ENCODE measurements at regions not wholly inside any gene's neighbourhood (a gene's known extent, or its start where the extent isn't known, plus 50 kb on each side); places are given as distances from the start of the nearest gene placed in this dataset.

DNA sequence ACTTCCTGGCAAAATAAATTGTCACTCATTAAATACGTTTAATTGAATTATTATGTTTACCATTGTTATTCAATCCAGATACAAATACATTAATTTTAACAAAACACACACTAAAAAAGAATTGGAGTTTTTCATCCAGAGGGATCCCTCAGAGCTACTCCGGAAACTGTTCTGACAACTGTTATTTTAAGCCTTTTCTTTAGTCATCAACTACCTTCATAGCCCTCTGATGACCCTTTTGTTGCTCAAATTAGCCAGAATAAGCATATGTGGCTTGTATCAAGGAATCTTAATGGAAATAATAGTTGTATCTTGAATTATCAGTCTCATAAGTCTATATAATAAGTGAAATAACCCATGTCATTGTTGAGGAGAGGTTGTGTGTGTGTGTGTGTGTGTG, 405.4 kb upstream of the FAT3 start:
- no peak for DNase-seq (ENCODE audit: low read depth, low spot score)
- in situ Hi-C loops (cut with HindIII; ENCODE audit: low pct_unique_long_range_greater_than_20kb, low sequenced_read_pairs), result no loop called here

DNA sequence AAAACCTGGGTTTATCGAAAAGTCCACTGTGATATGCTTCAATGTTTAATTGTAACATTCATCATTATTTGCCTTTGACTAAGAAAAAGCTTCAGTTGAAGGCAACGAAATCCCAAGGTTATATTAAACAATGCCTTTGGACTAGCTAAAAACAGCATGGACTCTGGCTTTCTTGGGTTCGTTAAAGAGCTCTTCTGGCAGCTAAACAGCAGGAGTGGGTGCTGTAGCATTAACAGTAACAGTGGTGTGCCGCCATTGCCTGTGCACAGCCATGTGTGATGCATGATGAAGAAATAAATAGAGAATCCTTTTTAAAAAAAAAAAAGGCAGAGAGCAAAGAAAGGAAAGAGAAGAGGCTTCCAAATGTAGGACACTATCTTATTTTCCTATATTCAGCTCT, 406.6 kb upstream of the FAT3 start:
- in situ Hi-C loops (cut with HindIII; ENCODE audit: low pct_unique_long_range_greater_than_20kb, low sequenced_read_pairs), result no loop called here
- no peak for DNase-seq (ENCODE audit: low read depth, low spot score)

DNA sequence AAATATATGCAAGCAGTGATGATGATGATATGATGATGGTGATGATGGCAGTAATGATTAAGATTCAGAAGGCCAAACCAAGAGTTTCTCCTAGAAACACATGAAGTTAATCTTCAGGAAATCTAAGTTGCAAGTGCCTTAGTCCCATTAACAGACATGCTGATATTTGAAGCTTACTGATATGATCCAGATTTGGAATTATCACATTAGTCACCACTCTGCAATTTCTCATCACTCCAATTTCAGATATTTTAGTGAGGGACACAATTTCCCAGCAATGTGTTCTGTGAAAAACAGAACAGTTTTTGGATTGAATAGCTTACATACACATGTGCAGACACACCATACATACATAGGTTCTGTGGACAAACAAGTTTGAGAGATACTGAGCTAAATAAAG, 411.4 kb upstream of the FAT3 start:
- in situ Hi-C loops (cut with HindIII; ENCODE audit: low pct_unique_long_range_greater_than_20kb, low sequenced_read_pairs), result no loop called here

GRCh38 chr11:91810871-91811270, 413.7 kb upstream of the FAT3 start:
- in situ Hi-C loops (cut with HindIII; ENCODE audit: low pct_unique_long_range_greater_than_20kb, low sequenced_read_pairs), result no loop called here
- no peak for DNase-seq (ENCODE audit: low read depth, low spot score)

More for the DNA sequence above, 411.4 kb upstream of the FAT3 start:
- no peak for DNase-seq (ENCODE audit: low read depth, low spot score)

GRCh38 chr11:91805293-91805692, 419.3 kb upstream of the FAT3 start:
- in situ Hi-C loops (cut with HindIII; ENCODE audit: low pct_unique_long_range_greater_than_20kb, low sequenced_read_pairs), result no loop called here
- no peak for DNase-seq (ENCODE audit: low read depth, low spot score)

DNA sequence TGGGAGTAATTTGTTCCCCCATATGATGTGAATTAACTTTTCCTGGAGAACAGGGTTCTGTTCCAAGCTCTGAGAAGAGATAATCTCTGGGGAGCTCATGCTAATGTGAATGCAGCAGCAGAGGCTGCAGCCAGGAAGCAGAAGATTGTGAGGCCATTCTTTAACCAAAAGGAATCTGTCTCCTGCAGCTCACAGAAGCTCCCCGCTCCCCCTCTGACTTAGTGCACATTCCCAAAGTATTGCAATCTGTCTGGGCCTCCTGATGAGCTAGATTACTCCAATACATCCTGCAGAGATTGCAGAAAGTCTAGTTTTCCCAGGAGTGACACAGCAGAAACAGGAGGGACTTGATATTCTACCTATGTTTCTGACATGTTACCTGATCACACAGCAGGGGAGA, 420.6 kb upstream of the FAT3 start:
- in situ Hi-C loops (cut with HindIII; ENCODE audit: low pct_unique_long_range_greater_than_20kb, low sequenced_read_pairs), result no loop called here
- no peak for DNase-seq (ENCODE audit: low read depth, low spot score)

DNA sequence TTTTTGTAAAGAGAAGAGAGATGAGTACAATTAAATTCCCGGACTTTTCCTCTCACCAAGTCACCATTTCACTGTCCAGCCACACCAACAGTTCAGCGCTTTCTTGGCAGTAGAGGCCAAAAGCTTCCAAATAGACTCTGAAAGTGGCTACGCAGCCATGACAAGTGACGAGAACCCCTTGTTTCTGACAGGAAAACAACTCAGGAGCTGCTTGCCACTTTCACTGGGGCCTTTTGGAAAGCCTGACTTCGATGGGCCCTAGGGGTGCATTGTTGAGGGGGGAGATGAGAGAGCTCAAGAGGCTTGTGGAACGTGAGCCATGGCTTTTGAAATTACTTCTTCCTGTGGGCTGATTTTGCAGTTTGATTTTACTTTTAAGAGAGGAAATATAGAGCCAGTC, 422.1 kb upstream of the FAT3 start:
- in situ Hi-C loops (cut with HindIII; ENCODE audit: low pct_unique_long_range_greater_than_20kb, low sequenced_read_pairs), result no loop called here
- no peak for DNase-seq (ENCODE audit: low read depth, low spot score)

DNA sequence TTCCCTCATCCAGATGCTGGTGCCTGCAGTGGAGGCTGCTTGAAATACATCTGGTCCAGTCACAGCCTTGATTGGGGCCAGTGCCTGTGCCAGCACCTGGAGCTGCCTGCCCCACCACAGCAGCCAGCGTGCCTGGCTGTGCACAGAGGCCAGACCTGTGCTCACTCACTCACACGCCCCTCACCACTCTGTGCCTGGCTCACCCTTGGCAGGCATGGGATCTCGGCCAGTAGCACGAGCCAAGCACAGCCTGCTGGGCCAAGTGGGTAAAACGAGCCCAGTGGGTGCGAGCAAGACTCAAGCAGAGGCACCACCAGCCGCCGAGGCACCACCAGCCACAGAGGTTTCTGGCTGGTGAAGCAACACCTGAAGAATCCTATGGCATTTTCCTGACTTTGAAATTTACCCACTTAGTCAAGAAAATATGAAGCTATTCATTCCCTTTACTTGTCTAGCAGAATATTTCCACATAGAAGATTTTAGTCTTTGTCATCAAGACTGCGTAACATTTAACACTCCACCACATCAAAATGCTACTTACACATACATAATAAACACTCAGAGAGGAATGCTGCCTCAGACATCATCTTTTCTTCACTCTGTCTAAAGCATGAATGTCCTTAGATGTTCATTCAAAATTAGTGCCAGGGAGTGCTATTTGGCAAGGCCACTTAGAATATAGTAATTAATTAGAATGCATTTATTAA, 424.3 kb upstream of the FAT3 start:
- in situ Hi-C loops (cut with HindIII; ENCODE audit: low pct_unique_long_range_greater_than_20kb, low sequenced_read_pairs), result no loop called here
- DNase-seq (ENCODE audit: low read depth, low spot score), result no peak

DNA sequence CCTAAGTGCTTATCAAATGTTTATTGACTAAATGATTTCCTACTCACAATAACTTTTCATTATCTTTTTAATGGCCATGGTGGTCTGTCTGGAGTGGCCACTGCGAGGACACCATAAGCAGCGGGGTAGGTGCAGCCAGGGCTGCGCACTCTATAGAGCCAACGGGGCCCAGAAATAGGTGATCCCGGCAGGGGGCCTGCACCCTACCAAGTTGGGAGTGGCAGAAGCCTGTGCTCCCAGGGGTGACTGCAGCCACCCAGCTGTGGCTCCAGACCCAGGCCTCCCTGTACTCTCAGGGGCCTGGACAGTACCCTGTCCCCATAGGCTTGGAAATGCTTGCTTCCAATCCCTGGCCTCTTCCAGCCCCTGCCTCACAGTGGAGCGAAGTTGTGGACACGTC, 426.4 kb upstream of the FAT3 start:
- in situ Hi-C loops (cut with HindIII; ENCODE audit: low pct_unique_long_range_greater_than_20kb, low sequenced_read_pairs), result no loop called here
- DNase-seq (ENCODE audit: low read depth, low spot score), result no peak

DNA sequence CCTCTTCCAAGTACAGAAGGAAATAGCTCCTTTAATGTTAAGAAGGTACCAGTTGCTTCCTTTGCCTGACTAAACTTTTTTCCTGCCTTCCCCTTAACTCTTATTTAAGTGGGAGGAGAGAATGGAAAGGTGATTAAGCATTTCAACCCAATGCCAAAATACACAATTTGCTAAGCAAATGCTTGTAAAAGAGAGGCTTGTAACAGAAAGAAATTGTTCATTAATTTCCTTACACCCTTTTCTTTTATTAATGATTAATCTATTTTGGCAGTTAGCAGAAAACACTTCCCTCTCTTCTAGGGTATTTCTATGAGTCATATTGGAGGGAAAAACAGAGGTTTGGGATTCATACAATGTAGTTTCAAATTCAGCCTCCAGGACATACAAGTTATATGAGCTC, 427.6 kb upstream of the FAT3 start:
- in situ Hi-C loops (cut with HindIII; ENCODE audit: low pct_unique_long_range_greater_than_20kb, low sequenced_read_pairs), result no loop called here

DNA sequence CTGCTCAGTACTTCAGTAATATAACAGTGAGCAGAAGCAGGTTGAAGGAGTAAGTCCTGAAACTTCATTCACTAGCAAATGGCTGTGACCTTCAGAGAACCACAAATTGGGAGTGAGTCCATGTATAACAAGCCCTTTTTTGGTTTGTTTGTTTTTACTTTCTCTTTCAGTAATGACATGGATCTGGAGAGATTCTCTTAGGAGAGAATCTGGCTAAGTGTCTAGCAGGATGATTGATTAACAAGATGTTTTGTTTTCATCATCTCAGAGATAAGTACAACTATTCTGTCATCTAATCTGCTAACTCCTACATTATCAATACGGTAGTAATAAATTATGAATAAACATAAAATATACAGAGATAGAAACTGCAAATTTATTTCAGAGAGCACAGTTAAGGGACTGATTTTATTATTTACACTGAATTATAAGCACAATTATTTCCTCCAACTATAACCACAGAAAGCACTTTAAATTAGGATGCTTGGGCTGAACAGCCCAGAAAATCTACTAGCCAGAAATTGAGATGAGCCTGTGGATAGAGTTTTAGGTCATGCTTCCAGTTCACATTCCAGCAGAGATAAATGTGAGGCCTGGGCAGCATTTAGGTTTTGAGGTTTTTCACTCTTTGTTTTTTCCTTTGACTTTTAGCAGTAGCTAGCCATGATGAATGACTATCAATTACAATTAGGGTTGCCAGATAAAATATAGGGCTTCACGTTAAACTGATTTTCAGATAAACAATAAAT, 429.3 kb upstream of the FAT3 start:
- in situ Hi-C loops (cut with HindIII; ENCODE audit: low pct_unique_long_range_greater_than_20kb, low sequenced_read_pairs), result no loop called here
- no peak for DNase-seq (ENCODE audit: low read depth, low spot score)

More for the DNA sequence above, 427.6 kb upstream of the FAT3 start:
- no peak for DNase-seq (ENCODE audit: low read depth, low spot score)

DNA sequence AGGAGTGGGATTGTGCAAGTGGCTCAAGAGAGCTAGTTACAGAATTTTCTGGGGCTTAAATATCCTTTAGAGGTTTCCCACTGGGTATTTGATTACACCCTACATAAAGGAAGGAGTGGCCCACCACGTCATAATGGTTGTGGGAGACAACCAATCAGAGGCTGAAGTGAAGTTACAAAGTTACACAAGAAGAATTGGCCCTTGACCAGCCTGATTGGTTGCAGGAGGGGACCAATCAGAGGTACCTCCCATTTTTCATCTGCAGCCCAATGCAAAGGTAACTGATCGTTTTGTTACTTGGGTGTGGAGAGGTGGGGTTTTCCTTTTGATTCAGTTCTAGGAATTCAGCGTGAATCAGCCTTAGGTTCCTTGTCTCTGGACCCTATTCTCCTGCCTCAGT, 430.5 kb upstream of the FAT3 start:
- DNase-seq (ENCODE audit: low read depth, low spot score), result peak; percentile 1
- in situ Hi-C loops (cut with HindIII; ENCODE audit: low pct_unique_long_range_greater_than_20kb, low sequenced_read_pairs), result no loop called here

DNA sequence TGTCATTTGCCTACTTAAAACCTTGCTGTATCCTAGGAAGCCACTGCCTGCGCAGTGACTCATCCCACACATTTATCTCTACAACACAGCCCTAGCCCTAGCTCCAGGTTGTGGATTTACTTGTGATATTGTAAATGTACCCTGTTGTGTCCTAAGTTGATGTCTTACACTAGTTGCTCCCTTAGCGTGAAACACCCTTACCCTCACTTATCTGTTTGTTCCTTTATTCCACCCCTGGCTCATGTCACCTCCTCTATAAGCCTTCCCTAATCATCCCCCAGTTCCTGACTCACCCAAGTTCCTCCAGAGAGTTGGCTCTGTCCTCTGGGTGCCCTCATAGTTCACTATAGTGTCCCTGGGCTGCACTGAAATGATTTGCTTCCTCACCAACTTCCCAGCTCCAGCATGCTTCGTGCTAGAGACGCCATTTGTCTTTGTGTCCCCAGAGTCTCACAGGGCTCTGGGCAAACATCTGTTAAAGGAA, 431.8 kb upstream of the FAT3 start:
- no peak for DNase-seq (ENCODE audit: low read depth, low spot score)
- in situ Hi-C loops (cut with HindIII; ENCODE audit: low pct_unique_long_range_greater_than_20kb, low sequenced_read_pairs), result no loop called here

GRCh38 chr11:91791171-91791468, 433.5 kb upstream of the FAT3 start:
- in situ Hi-C loops (cut with HindIII; ENCODE audit: low pct_unique_long_range_greater_than_20kb, low sequenced_read_pairs), result no loop called here
- DNase-seq (ENCODE audit: low read depth, low spot score), result no peak

GRCh38 chr11:91790346-91791170, 434.1 kb upstream of the FAT3 start:
- in situ Hi-C loops (cut with HindIII; ENCODE audit: low pct_unique_long_range_greater_than_20kb, low sequenced_read_pairs), result no loop called here
- no peak for DNase-seq (ENCODE audit: low read depth, low spot score)

- in situ Hi-C loops (cut with HindIII; ENCODE audit: low pct_unique_long_range_greater_than_20kb, low sequenced_read_pairs), result no loop called here
- DNase-seq (ENCODE audit: low read depth, low spot score), result no peak
Observed at GRCh38 chr11:91788764-91789163, 435.9 kb upstream of the FAT3 start.

DNA sequence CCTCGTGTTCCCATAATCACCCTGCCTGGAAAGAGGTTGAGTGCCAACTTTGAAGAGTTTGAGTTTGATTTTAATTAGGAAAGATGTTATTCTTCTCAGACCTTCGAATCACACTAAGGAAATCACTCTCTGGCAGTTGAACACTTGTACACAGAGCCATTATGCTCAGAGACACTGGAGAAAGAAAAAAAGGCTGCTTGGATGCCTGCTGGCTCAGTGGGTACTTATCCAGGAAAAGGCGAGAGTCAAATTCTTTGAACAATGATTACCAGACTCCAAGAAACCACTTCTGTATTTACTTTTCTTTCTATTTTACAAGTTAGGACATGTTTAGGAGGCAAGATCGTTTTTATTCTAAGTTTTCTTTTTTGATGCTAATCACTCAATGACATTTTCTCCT, 438.5 kb upstream of the FAT3 start:
- no peak for DNase-seq (ENCODE audit: low read depth, low spot score)
- in situ Hi-C loops (cut with HindIII; ENCODE audit: low pct_unique_long_range_greater_than_20kb, low sequenced_read_pairs), result no loop called here

GRCh38 chr11:91783173-91783572, 441.4 kb upstream of the FAT3 start:
- DNase-seq (ENCODE audit: low read depth, low spot score), result no peak
- in situ Hi-C loops (cut with HindIII; ENCODE audit: low pct_unique_long_range_greater_than_20kb, low sequenced_read_pairs), result no loop called here

DNA sequence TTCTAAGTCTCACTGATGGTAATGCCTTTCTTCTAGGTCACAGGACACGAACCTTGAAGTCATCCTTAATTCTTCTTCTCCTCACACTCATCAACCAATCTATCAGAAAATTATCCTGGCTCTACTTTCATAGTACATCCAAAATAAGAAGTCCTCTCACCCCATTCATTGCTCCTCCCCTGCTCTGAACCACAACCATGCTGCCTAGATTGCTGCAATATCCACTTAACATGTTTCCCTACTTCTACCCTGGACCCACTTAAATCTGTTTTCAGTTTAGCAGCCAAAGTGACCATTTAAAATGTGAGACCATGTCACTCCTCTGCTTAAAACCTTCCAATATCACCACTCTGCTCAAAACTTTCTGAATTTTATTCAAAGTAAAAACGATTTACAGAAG, 445.9 kb upstream of the FAT3 start:
- no peak for DNase-seq (ENCODE audit: low read depth, low spot score)
- in situ Hi-C loops (cut with HindIII; ENCODE audit: low pct_unique_long_range_greater_than_20kb, low sequenced_read_pairs), result no loop called here
